Heart right ventricle (tissue), 16 donors: ENCODE measurements at regions not wholly inside any gene's neighbourhood (a gene's known extent, or its start where the extent isn't known, plus 50 kb on each side); places are given as distances from the start of the nearest gene placed in this dataset.

ENCODE experiments used
- ATAC-seq, 8 donors: fragments of 200-7000 bp; cut with Tn5 transposase; one replicate each; pipeline ENCODE4 v1.9.1; 2020; ENCODE audit warnings: mild to moderate bottlenecking in 8 of 8, moderate library complexity in 8 of 8, moderate number of reproducible peaks in 1 of 8
- DNase-seq, 2 donors: peaks; one replicate each; pipeline ENCODE4 v3.0.0-alpha.2; 2020
- H3K27ac ChIP-seq, 10 donors: fragments of 200-600 bp; sonication (generic) in 2 of 10; one replicate each; pipeline versions ENCODE4 v1.5.0 to v1.8.0; 2020 to 2022; ENCODE audit warnings: mild to moderate bottlenecking in 3 of 10
- H3K27me3 ChIP-seq, 7 donors: fragments of 200-600 bp; one replicate each; pipeline ENCODE4 v1.8.0; 2021 to 2022; ENCODE audit warnings: mild to moderate bottlenecking in 2 of 7
- H3K36me3 ChIP-seq, 9 donors: fragments of 200-600 bp; sonication (generic) in 1 of 9; one replicate each; pipeline versions ENCODE4 v1.5.0 to v1.8.0; 2020 to 2022; ENCODE audit warnings: mild to moderate bottlenecking in 2 of 9
- H3K4me1 ChIP-seq, 9 donors: fragments of 200-600 bp; sonication (generic) in 1 of 9; one replicate each; pipeline versions ENCODE4 v1.5.0 to v1.8.0; 2020 to 2022; ENCODE audit warnings: mild to moderate bottlenecking in 4 of 9
- H3K4me3 ChIP-seq, 10 donors: fragments of 200-600 bp; sonication (generic) in 2 of 10; one replicate each; pipeline versions ENCODE4 v1.5.0 to v1.8.0; 2020 to 2022; ENCODE audit warnings: mild to moderate bottlenecking in 7 of 10, moderate library complexity in 2 of 10
- H3K9me3 ChIP-seq, 11 donors: fragments of 200-600 bp in 10 of 11; sonication (generic) in 2 of 11; one replicate each; pipeline versions ENCODE4 v1.5.0 to v1.8.0; 2013 to 2022; ENCODE audit warnings: mild to moderate bottlenecking in 2 of 11, control low read depth in 1 of 11, moderate library complexity in 1 of 11
- CTCF ChIP-seq, 9 donors: fragments of 200-600 bp; sonication (generic) in 2 of 9; IDR thresholded peaks; one replicate each; pipeline versions ENCODE4 v1.5.0 to v1.8.0; 2021 to 2022; ENCODE audit warnings: antibody characterized with exemption in 9 of 9, mild to moderate bottlenecking in 5 of 9, moderate library complexity in 1 of 9
- WGBS, 2 donors: extraction: QIAGEN DNeasy Blood & Tissue Kit; methylation state at CpG; one replicate each; pipeline ENCODE4 v1.1.7; 2013; ENCODE audit warnings: inconsistent platforms in 1 of 2; 5-methylcytosine and 5-hydroxymethylcytosine counted together
- intact Hi-C, 10 donors: fragments of 100-400 bp; cut with DNase I; formaldehyde crosslinking; loops; one replicate each; pipeline versions ENCODE4 v1.11.1 to v1.14.2; 2022
- donor health status: Arrhythmogenic right ventricular cardiomyopathy.
- donor health status: ischemic (EF 13 %, LVEDD 7.1; RV severe dilation, severe dysfunction).
- donor health status: healthy with polysubstance abuse.
- donor health status: DM: no; HTN: yes; CAD: no.
- donor health status: DM: no; HTN: no; CAD: no.
- donor health status: ischemic (EF 25% LVEDD 6.9; RV normal size, moderate dysfunction).
- donor health status: ischemic (EF 25% LVEDD 5.7; RV mildly dilated, moderate dysfunction).
- donor health status: healthy.
- donor health status: DM: yes; HTN: yes; CAD: no.
- donor health status: Ischemic cardiomyopathy.
- donor health status: ischemic (EF 35%, LVEDD 5.7; RV mildly dilated, moderate dysfunction).
- donor health status: nonischemic (EF 11% LVEDD 7.7; RV severe dilation, severe dysfunction).
- donor health status: DM: yes; HTN: yes; CAD: no.
- donor health status: PGD.
- donor health status: ischemic (EF 29% LVEDD 5.4; RV normal size, mild dysfunction).
- donor health status: nonischemic (EF 23%, LVEDD 6.1; RV moderate dilation, normal function).

GRCh38 chr6:45814772-45815171, 200.9 kb downstream of the CLIC5 start:
- peaks cover 0 to 11% (median 3%) of the 10 kb centered on the region in 9 donors for H3K4me1 ChIP-seq
- intact Hi-C loops, result no loop called here
- no peak for ATAC-seq

GRCh38 chr6:45813943-45814342, 201.7 kb downstream of the CLIC5 start:
- intact Hi-C loops, result no loop called here
- Histone ChIP-seq H3K27ac (no peak overlapping the region), H3K4me1 (peaks cover 0 to 11% (median 3%) of the 10 kb centered on the region in 9 donors), H3K27me3 (no peaks in the 10 kb centered on the region), H3K9me3 (peaks cover 0 to 5% (median 0%) of the 10 kb centered on the region in 11 donors), H3K4me3 (no peak overlapping the region), H3K36me3 (no peaks in the 10 kb centered on the region)
- ATAC-seq (no peak), DNase-seq (no peak)
- no peak for TF ChIP-seq CTCF (IDR thresholded peaks at IDR 0.05)
- 78 to 80% methylated on average over 3 of the region's 3 CpGs for WGBS, 2 donors

More at GRCh38 chr6:45814772-45815171, 200.9 kb downstream of the CLIC5 start:
- Histone ChIP-seq H3K4me3 (no peak overlapping the region), H3K9me3 (peaks cover 0 to 5% (median 0%) of the 10 kb centered on the region in 11 donors), H3K27me3 (no peaks in the 10 kb centered on the region), H3K27ac (no peak overlapping the region), H3K36me3 (no peaks in the 10 kb centered on the region)
- 83 to 89% methylated on average over 2 of the region's 2 CpGs for WGBS, 2 donors
- no peak for TF ChIP-seq CTCF (IDR thresholded peaks at IDR 0.05)
- no peak for DNase-seq

GRCh38 chr6:45812922-45813321, 202.7 kb downstream of the CLIC5 start:
- no peaks in the 10 kb centered on the region for H3K27me3 ChIP-seq
- no peaks in the 10 kb centered on the region for H3K36me3 ChIP-seq
- intact Hi-C loops, result no loop called here
- ATAC-seq (peak in 7 of 8 donors; percentile 64 to 88 (median 71)), DNase-seq (no peak)
- peak overlapping the region in 1 of 10 donors; percentile 28 for H3K27ac ChIP-seq
- H3K4me1 ChIP-seq, result peaks cover 0 to 11% (median 3%) of the 10 kb centered on the region in 9 donors
- H3K9me3 ChIP-seq, result peaks cover 0 to 2% (median 0%) of the 10 kb centered on the region in 11 donors
- H3K4me3 ChIP-seq, result no peak overlapping the region
- TF ChIP-seq CTCF (IDR thresholded peaks at IDR 0.05), result no peak
- WGBS, 2 donors, result 46 to 55% methylated on average over 6 of the region's 6 CpGs

GRCh38 chr6:45808917-45809316, 206.7 kb downstream of the CLIC5 start:
- no peak for DNase-seq

More at GRCh38 chr6:45808917-45809316, 206.7 kb downstream of the CLIC5 start:
- ATAC-seq, result no peak
- H3K9me3 ChIP-seq, result peaks cover 0 to 4% (median 0%) of the 10 kb centered on the region in 11 donors
- no peaks in the 10 kb centered on the region for H3K36me3 ChIP-seq
- no peaks in the 10 kb centered on the region for H3K27me3 ChIP-seq
- TF ChIP-seq CTCF (IDR thresholded peaks at IDR 0.05), result no peak
- intact Hi-C loops, result no loop called here
- H3K4me1 ChIP-seq, result peaks cover 0 to 11% (median 3%) of the 10 kb centered on the region in 9 donors
- no peak overlapping the region for H3K4me3 ChIP-seq
- H3K27ac ChIP-seq, result no peak overlapping the region
- 36 to 42% methylated on average over 1 of the region's 1 CpG for WGBS, 2 donors
